SK-N-MC (cell line): ENCODE measurements at regions not wholly inside any gene's neighbourhood (a gene's known extent, or its start where the extent isn't known, plus 50 kb on each side); places are given as distances from the start of the nearest gene placed in this dataset.

Source experiments
- EZH2 ChIP-seq: fragments of 200-600 bp; sonication (generic); IDR thresholded peaks from one replicate; pipeline ENCODE4 v1.6.1; 2017; ENCODE audit warnings: antibody characterized with exemption
- POLR2AphosphoS5 ChIP-seq: IDR thresholded peaks from 2 replicates; pipeline ENCODE4 v1.6.1; 2012; ENCODE audit warnings: mild to moderate bottlenecking, low read depth, low read length, borderline replicate concordance

GRCh38 chr14:53228966-53229365, 75.8 kb upstream of the DDHD1 start:
- no peak for TF ChIP-seq EZH2
- no peak for TF ChIP-seq POLR2AphosphoS5
